Right ventricle myocardium inferior (tissue), 1 donor: ENCODE measurements at regions not wholly inside any gene's neighbourhood (a gene's known extent, or its start where the extent isn't known, plus 50 kb on each side); places are given as distances from the start of the nearest gene placed in this dataset.

Source experiments
- ATAC-seq: fragments of 200-7000 bp; cut with Tn5 transposase; one replicate; pipeline ENCODE4 v1.9.1; 2020; ENCODE audit warnings: mild to moderate bottlenecking, moderate library complexity
- DNase-seq: peaks from one replicate; pipeline ENCODE4 v3.0.0; 2021; ENCODE audit errors: missing footprints
- intact Hi-C: fragments of 100-400 bp; cut with DNase I; formaldehyde crosslinking; loops from one replicate; pipeline ENCODE4 v1.11.0; 2022
- donor health status: DM: no; HTN: yes; CAD: no; lungs with severe emphysema.

GRCh38 chr6:129778793-129779192 is 68.8 kb upstream of the ARHGAP18 start:
- DNase-seq: no peak
- intact Hi-C loops: loop anchor here (10.0 kb wide), 1 partner anchor 246 kb away; no protein-coding TSS in a partner anchor
- ATAC-seq: no peak

GRCh38 chr6:129777371-129777770 is 67.4 kb upstream of the ARHGAP18 start:
- ATAC-seq (no peak), DNase-seq (no peak)
- intact Hi-C loops: loop anchor here (10.0 kb wide), 1 partner anchor 247 kb away; no protein-coding TSS in a partner anchor

- no peak for ATAC-seq
- intact Hi-C loops: loop anchor here (10.0 kb wide), 1 partner anchor 248 kb away; no protein-coding TSS in a partner anchor
These were observed 66.8 kb upstream of the ARHGAP18 start for GRCh38 chr6:129776542-129777330.

GRCh38 chr6:129774697-129775447 is 64.9 kb upstream of the ARHGAP18 start:
- DNase-seq (no peak), ATAC-seq (peak; percentile 69)
- intact Hi-C loops: loop anchor here (10.0 kb wide), 1 partner anchor 250 kb away; no protein-coding TSS in a partner anchor

More at GRCh38 chr6:129776542-129777330, 66.8 kb upstream of the ARHGAP18 start:
- DNase-seq: no peak

GRCh38 chr6:129773304-129773703 is 63.3 kb upstream of the ARHGAP18 start:
- intact Hi-C loops: loop anchor here (10.0 kb wide), 1 partner anchor 251 kb away; no protein-coding TSS in a partner anchor
- ATAC-seq: no peak

GRCh38 chr6:129771678-129772077 is 61.7 kb upstream of the ARHGAP18 start:
- intact Hi-C loops: loop anchor here (10.0 kb wide), 1 partner anchor 253 kb away; no protein-coding TSS in a partner anchor
- ATAC-seq: no peak
- no peak for DNase-seq

More at GRCh38 chr6:129773304-129773703, 63.3 kb upstream of the ARHGAP18 start:
- DNase-seq: no peak

GRCh38 chr6:129767776-129768485 is 58.0 kb upstream of the ARHGAP18 start:
- DNase-seq (no peak), ATAC-seq (no peak)
- intact Hi-C loops: no loop called here

- intact Hi-C loops: no loop called here
- ATAC-seq (no peak), DNase-seq (peak; percentile 68)
These were observed 57.2 kb upstream of the ARHGAP18 start for GRCh38 chr6:129766959-129767728.

GRCh38 chr6:129764761-129765407 is 54.9 kb upstream of the ARHGAP18 start:
- intact Hi-C loops: no loop called here
- no peak for ATAC-seq
- DNase-seq: no peak

- ATAC-seq (no peak), DNase-seq (no peak)
- intact Hi-C loops: no loop called here
These were observed 50.0 kb upstream of the ARHGAP18 start for GRCh38 chr6:129759796-129760605.
